HL-60 (cell line): ENCODE measurements at regions not wholly inside any gene's neighbourhood (a gene's known extent, or its start where the extent isn't known, plus 50 kb on each side); places are given as distances from the start of the nearest gene placed in this dataset.
"Not testable (repeated sequence)": the region's sequence is repeated elsewhere in the genome, so short reads cannot be mapped to it uniquely, and the experiment has no call there.

Experiments used
- DNase-seq, 2 experiments: peaks; one replicate each; pipeline ENCODE4 v3.0.0-alpha.2; 2010 to 2020; ENCODE audit warnings: low read depth in 1 of 2, low spot score in 1 of 2
- H3K27ac ChIP-seq: fragments of 250-450 bp; sonication (Bioruptor Pico); replicated peaks from 2 replicates; pipeline ENCODE4 v1.5.1; 2020; ENCODE audit warnings: mild to moderate bottlenecking, moderate library complexity
- H3K27me3 ChIP-seq: fragments of 250-450 bp; sonication (Bioruptor Pico); 2 replicates; pipeline ENCODE4 v1.5.1; 2021; ENCODE audit warnings: mild to moderate bottlenecking, moderate library complexity; ENCODE audit not compliant: insufficient read depth, poor library complexity, severe bottlenecking
- H3K4me3 ChIP-seq: replicated peaks from 2 replicates; pipeline ENCODE4 v1.5.1; 2011; ENCODE audit warnings: mild to moderate bottlenecking, control low read depth, low read length; ENCODE audit not compliant: insufficient read depth
- CTCF ChIP-seq: IDR thresholded peaks from one replicate; pipeline ENCODE4 v1.5.1; 2011; ENCODE audit warnings: low read length, control low read depth, inconsistent platforms; ENCODE audit not compliant: insufficient read depth
- GABPA ChIP-seq: IDR thresholded peaks from 2 replicates; pipeline ENCODE4 v1.6.1; 2012; ENCODE audit warnings: low read depth
- POLR2AphosphoS5 ChIP-seq: IDR thresholded peaks from 2 replicates; pipeline ENCODE4 v1.6.1; 2012; ENCODE audit warnings: low read depth
- REST ChIP-seq: IDR thresholded peaks from 2 replicates; pipeline ENCODE4 v1.6.1; 2012; ENCODE audit warnings: low read depth; ENCODE audit not compliant: insufficient replicate concordance
- SPI1 ChIP-seq: IDR thresholded peaks from 2 replicates; pipeline ENCODE4 v1.6.1; 2012; ENCODE audit warnings: low read depth, mild to moderate bottlenecking, borderline replicate concordance

GRCh38 chr2:53498210-53498609, 269.4 kb upstream of the CHAC2 start:
- no peak for TF ChIP-seq CTCF
- Histone ChIP-seq H3K27me3 (no peaks in the 10 kb centered on the region), H3K4me3 (no peak overlapping the region), H3K27ac (no peak overlapping the region)
- no peak for DNase-seq

GRCh38 chr2:53497020-53497419, 270.6 kb upstream of the CHAC2 start:
- no peaks in the 10 kb centered on the region for H3K27me3 ChIP-seq
- no peak overlapping the region for H3K27ac ChIP-seq
- no peak for TF ChIP-seq GABPA
- TF ChIP-seq REST: no peak
- TF ChIP-seq POLR2AphosphoS5: no peak
- no peak for TF ChIP-seq CTCF
- TF ChIP-seq SPI1: no peak
- no peak overlapping the region for H3K4me3 ChIP-seq
- no peak for DNase-seq

- TF ChIP-seq GABPA: no peak
- Histone ChIP-seq H3K4me3 (no peak overlapping the region), H3K27me3 (no peaks in the 10 kb centered on the region), H3K27ac (no peak overlapping the region)
- DNase-seq: no peak
These were observed 274.4 kb upstream of the CHAC2 start for GRCh38 chr2:53493210-53493609.

- H3K27ac ChIP-seq: no peak overlapping the region
- H3K27me3 ChIP-seq: no peaks in the 10 kb centered on the region
- no peak overlapping the region for H3K4me3 ChIP-seq
- DNase-seq: no peak
- TF ChIP-seq SPI1 (no peak), POLR2AphosphoS5 (no peak), CTCF (no peak), REST (no peak)
These were observed 276.9 kb upstream of the CHAC2 start for GRCh38 chr2:53490659-53491058.

GRCh38 chr2:53486185-53486899, 281.3 kb upstream of the CHAC2 start:
- DNase-seq, H3K27ac ChIP-seq, H3K4me3 ChIP-seq, H3K27me3 ChIP-seq: not testable (repeated sequence)
